Sigmoid colon (tissue), 4 donors: ENCODE measurements at regions not wholly inside any gene's neighbourhood (a gene's known extent, or its start where the extent isn't known, plus 50 kb on each side); places are given as distances from the start of the nearest gene placed in this dataset.

Experiments used
- CTCF ChIP-seq, 4 experiments: fragments of 450-650 bp in 3 of 4; fragments of 200-600 bp in 1 of 4; IDR thresholded peaks; one replicate each; pipeline ENCODE4 v1.5.1; 2016 to 2019; ENCODE audit warnings: antibody characterized with exemption in 4 of 4, mild to moderate bottlenecking in 3 of 4, moderate library complexity in 2 of 4
- EP300 ChIP-seq, 4 donors: sonication (generic); formaldehyde crosslinking; IDR thresholded peaks; one replicate each; pipeline ENCODE4 v1.6.1; 2017; ENCODE audit warnings: antibody characterized with exemption in 4 of 4

- TF ChIP-seq EP300 (IDR thresholded peaks at IDR 0.05) (no peak), CTCF (IDR thresholded peaks at IDR 0.05) (peak in 1 of 4 experiments; percentile 17)
Measured at GRCh38 chr12:92408072-92408900, 262.6 kb upstream of the BTG1 start.
